Mesothelial cell of epicardium (in vitro differentiated cells): ENCODE measurements at regions not wholly inside any gene's neighbourhood (a gene's known extent, or its start where the extent isn't known, plus 50 kb on each side); places are given as distances from the start of the nearest gene placed in this dataset.
A peak's percentile ranks its signal among the peaks of the same experiment; 100 is the strongest.

Experiments used
- DNase-seq, 2 experiments: peaks; one replicate each; pipeline ENCODE4 v3.0.0; 2021; ENCODE audit warnings: low spot score in 2 of 2; ENCODE audit not compliant: unreplicated experiment in 2 of 2
- H3K27ac Mint-ChIP-seq: 2 replicates; pipeline ENCODE4 v1.8.0; 2021; ENCODE audit warnings: mixed read lengths
- H3K27me3 Mint-ChIP-seq: 2 replicates; pipeline ENCODE4 v1.8.0; 2021; ENCODE audit warnings: low read depth, mixed read lengths
- H3K36me3 Mint-ChIP-seq: 2 replicates; pipeline ENCODE4 v1.8.0; 2021; ENCODE audit warnings: mixed read lengths
- H3K4me1 Mint-ChIP-seq: 2 replicates; pipeline ENCODE4 v1.8.0; 2021; ENCODE audit warnings: mixed read lengths
- H3K4me3 Mint-ChIP-seq: 2 replicates; pipeline ENCODE4 v1.8.0; 2021; ENCODE audit warnings: mild to moderate bottlenecking, moderate library complexity, mixed read lengths
- H3K9me3 Mint-ChIP-seq: 2 replicates; pipeline ENCODE4 v1.8.0; 2021; ENCODE audit warnings: mixed read lengths
- TF ChIP-seq, protein P1 (sequence below): fragments of 200-600 bp; sonication (generic); IDR thresholded peaks from one replicate; pipeline ENCODE4 v1.5.0; 2021; ENCODE audit warnings: antibody characterized with exemption; ENCODE audit not compliant: unreplicated experiment

DNA sequence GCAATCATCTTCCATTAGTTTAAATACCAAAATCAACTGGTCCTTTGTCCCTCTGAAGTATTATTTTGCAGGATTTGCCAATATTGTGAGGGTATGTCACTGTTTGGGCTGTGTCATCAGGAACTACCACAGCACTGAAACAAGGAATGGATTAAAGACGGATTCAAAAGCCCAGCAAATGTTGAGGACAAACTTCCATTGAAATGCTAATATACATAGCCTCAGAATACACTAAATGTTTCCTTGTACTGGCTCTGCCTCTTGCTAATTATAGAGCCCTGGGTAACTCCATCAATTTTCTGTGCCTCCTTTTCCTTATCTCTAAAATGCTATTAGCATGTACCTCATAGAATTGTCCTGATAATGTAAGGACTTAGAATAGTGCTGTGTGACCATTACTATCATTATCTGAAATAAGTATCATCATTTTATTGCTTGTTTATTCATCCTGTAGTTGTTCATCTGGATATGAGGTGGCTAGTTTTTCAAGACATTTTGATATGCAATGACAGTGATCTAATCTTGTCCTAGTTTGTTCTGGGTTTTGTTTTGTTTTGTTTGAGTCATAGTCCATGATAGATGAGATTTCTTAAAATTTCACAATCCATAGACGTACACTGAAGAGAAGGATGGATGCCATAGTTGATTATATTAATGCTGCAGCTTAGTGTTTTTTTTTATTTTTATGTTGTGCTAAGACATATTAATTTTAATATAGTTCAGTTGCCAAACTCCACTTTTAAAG, 333.4 kb upstream of the KCNH7 start:
- Mint-ChIP-seq H3K4me3 (no peak overlapping the region), H3K27me3 (peaks cover 9% of the 10 kb centered on the region), H3K9me3 (no peaks in the 10 kb centered on the region), H3K27ac (no peak overlapping the region), H3K4me1 (peaks cover 2% of the 10 kb centered on the region), H3K36me3 (no peaks in the 10 kb centered on the region)
- TF ChIP-seq, protein P1, sequence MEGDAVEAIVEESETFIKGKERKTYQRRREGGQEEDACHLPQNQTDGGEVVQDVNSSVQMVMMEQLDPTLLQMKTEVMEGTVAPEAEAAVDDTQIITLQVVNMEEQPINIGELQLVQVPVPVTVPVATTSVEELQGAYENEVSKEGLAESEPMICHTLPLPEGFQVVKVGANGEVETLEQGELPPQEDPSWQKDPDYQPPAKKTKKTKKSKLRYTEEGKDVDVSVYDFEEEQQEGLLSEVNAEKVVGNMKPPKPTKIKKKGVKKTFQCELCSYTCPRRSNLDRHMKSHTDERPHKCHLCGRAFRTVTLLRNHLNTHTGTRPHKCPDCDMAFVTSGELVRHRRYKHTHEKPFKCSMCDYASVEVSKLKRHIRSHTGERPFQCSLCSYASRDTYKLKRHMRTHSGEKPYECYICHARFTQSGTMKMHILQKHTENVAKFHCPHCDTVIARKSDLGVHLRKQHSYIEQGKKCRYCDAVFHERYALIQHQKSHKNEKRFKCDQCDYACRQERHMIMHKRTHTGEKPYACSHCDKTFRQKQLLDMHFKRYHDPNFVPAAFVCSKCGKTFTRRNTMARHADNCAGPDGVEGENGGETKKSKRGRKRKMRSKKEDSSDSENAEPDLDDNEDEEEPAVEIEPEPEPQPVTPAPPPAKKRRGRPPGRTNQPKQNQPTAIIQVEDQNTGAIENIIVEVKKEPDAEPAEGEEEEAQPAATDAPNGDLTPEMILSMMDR: no peak
- no peak for DNase-seq

DNA sequence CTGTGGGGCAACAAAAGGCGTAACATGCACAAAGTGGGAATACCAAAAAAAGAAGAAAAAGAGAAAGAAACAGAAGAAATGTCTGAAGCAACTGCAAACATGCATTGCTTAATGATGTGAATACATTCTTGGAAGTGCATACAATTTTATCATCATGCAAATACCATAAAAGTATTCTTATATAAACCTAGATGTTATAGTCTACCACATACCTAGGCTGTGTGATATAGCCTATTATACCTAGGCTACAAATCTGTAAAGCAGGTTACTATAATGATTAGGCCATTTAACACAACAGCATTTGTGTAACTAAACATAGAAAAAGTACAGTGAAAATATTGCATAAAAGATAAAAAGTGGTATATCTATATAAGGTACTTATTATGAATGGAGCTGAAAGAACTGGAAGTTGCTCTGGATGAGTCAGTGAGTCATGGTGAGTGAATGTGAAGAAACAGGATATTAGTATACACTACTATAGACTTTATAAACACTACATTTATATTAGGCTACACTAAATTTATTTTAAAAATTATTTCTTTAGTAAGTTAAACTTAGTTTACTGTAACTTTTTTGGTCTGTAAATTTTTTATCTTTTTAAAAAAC, 319.4 kb upstream of the KCNH7 start:
- no peak overlapping the region for H3K27ac Mint-ChIP-seq
- peaks cover 1% of the 10 kb centered on the region for H3K27me3 Mint-ChIP-seq
- no peak overlapping the region for H3K4me3 Mint-ChIP-seq
- peaks cover 3% of the 10 kb centered on the region for H3K4me1 Mint-ChIP-seq
- TF ChIP-seq, protein P1: no peak
- no peaks in the 10 kb centered on the region for H3K36me3 Mint-ChIP-seq
- H3K9me3 Mint-ChIP-seq: no peaks in the 10 kb centered on the region
- no peak for DNase-seq

DNA sequence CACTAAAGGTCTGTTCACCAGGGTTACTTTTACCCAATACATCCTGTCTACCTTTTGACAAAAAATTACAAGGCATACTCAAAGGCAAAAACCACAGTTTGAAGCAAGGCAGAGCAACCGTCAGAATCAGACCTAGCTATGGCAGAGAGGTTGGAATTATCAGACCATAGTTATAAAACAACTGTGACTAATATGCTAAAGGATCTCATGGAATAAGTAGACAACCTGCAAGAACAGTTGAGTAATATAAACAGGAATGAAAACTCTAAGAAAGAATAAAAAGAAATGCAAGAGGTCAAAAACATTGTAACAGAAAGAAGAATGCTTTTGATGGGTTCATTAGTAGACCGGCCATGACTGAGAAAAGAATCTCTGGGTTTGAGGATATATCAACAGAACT, 318.8 kb upstream of the KCNH7 start:
- TF ChIP-seq, protein P1: no peak
- Mint-ChIP-seq H3K9me3 (no peaks in the 10 kb centered on the region), H3K36me3 (no peaks in the 10 kb centered on the region), H3K27ac (no peak overlapping the region), H3K4me3 (no peak overlapping the region), H3K27me3 (peaks cover 1% of the 10 kb centered on the region), H3K4me1 (peaks cover 3% of the 10 kb centered on the region)
- no peak for DNase-seq

DNA sequence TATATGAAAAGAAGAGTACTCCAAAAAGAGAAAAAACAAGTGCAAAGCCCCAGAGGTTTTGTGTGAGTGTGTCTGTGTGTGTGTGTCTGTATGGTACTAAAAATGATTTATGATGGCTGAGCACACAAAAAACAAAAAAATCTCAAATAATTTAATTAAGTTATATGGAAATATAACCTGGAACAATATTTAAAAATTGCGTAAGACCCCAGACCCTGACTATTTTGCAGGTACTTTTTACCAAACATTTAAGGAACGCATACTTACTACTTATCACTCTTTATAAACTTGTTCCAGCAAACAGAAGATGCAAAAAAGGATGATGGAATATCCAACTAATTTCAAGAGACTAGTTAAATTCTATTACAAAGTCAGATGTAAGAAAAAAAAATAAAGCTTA, 317.4 kb upstream of the KCNH7 start:
- peaks cover 3% of the 10 kb centered on the region for H3K27me3 Mint-ChIP-seq
- no peaks in the 10 kb centered on the region for H3K36me3 Mint-ChIP-seq
- TF ChIP-seq, protein P1: no peak
- H3K27ac Mint-ChIP-seq: no peak overlapping the region
- no peak overlapping the region for H3K4me3 Mint-ChIP-seq
- no peaks in the 10 kb centered on the region for H3K9me3 Mint-ChIP-seq
- no peak for DNase-seq
- H3K4me1 Mint-ChIP-seq: peaks cover 3% of the 10 kb centered on the region

DNA sequence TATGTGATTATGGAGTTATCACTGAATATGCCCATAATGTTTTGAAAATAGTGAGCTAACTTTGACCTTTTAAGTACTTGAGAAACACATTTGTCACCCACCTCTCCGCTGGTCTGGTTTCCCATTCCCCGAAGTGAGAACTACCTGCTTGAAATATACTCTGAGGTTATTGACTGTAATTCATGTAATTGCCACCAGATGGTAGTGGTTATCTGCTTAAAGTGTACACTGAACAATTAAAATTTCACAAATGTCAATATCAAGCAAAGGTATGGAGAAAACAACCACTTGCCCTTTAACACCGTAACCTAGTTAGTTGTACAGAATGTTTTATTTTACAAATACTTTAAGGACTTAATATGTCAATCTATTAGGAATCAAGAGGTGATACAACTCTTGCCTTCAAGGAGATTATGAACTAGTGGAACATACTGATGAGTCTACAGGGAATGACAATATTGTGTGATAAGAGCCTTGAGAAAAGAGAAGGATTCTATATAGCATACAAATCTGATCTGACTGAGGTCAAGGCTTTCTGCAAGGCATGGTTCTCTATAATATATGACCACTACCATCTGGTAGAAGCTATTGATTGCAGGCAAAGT, 316.8 kb upstream of the KCNH7 start:
- no peaks in the 10 kb centered on the region for H3K9me3 Mint-ChIP-seq
- H3K4me1 Mint-ChIP-seq: peaks cover under 1% of the 10 kb centered on the region
- no peak for DNase-seq

More for the DNA sequence above, 316.8 kb upstream of the KCNH7 start:
- H3K36me3 Mint-ChIP-seq: no peaks in the 10 kb centered on the region
- H3K27me3 Mint-ChIP-seq: peaks cover 3% of the 10 kb centered on the region
- no peak overlapping the region for H3K27ac Mint-ChIP-seq
- H3K4me3 Mint-ChIP-seq: no peak overlapping the region
- TF ChIP-seq, protein P1: peak; percentile 86
